Activated CD4-positive, alpha-beta T cell treated with anti-CD3 and anti-CD28 coated beads for 24 hours (primary cell): ENCODE measurements at regions not wholly inside any gene's neighbourhood (a gene's known extent, or its start where the extent isn't known, plus 50 kb on each side); places are given as distances from the start of the nearest gene placed in this dataset.

Experiments used
- DNase-seq, 2 donors: peaks; one replicate each; pipeline ENCODE4 v3.0.0-alpha.2; 2020; ENCODE audit warnings: low read depth in 2 of 2

DNA sequence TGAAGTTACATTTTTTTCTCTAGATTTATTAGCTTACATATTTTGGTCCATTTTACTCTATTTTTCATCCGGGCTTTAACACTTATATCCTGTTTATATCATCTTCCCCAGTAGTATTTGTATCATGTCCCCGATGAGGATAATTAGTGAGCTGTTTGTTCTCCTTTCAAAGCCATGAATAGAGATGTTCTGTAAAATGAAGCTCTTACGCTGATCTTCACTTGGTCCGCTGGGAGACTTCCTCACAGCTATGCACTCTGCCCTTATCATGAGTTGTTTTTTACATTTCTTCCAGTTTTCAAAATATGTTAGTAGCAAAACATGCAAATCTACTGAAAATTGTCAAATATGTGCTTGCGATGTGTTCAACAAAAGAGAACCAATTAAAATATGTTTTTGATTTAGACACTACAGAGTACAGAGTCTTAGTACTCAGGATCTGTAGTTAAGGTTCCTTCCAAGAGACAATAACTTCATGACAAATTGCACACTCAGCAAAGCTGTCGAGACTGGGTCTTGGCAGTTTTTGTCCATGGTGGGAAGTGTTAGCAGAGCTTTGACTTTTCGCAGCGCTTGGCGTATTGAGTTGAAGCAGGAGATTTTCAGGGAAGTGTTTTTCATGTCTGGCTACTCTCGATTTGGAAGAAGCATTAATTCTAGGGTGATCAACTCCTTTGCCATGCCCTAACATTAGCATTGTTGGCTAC is 292.0 kb upstream of the ADAMTS5 start:
- DNase-seq: no peak

DNA sequence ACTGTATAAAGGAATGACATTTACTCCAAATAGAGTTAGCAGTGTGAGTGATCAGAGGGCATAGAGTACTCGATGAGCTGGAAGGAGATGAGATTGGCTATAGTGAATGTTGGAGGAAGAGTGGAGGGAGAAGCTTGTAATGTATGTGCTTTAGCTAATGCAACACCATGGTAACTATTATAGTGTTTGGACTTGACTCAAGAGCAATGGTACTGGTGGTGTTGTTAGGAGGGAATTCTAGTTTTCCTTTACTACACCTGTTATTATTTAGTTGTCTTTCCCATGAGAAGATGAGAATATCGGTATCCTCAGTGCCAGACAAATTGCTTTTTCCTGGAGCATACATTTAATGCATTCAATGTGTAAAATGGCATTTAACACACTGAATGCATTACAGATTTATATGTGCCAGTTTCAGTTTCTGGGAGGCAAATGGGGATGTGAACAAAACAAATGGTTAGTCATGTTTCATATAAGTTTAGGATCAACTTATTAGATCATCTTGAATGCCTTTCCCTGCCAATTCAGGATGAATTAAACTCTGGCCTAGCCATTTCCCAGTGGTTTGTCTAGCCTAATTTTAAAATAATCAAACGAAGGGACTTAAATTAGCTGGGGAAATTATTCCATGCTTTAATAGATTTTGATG is 291.1 kb upstream of the ADAMTS5 start:
- no peak for DNase-seq

DNA sequence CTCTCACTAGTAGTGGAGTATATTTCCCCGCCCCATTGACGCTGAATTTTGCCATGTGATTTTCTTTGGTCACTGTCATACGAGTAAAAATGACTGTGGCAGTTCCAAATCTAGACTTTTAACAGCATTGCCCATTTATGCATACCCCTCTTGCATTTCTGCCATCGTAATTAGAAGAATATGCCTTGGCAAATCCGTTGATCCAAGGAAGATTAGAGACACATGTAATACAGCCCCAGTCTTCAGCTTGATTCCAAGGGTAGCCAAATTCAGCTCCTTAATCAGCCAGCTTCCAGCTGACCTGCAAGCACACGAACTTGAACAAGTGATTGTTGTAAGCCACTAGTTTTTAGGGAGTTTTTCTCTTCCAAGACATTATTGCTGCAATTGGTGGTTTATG is 290.3 kb upstream of the ADAMTS5 start:
- no peak for DNase-seq

DNA sequence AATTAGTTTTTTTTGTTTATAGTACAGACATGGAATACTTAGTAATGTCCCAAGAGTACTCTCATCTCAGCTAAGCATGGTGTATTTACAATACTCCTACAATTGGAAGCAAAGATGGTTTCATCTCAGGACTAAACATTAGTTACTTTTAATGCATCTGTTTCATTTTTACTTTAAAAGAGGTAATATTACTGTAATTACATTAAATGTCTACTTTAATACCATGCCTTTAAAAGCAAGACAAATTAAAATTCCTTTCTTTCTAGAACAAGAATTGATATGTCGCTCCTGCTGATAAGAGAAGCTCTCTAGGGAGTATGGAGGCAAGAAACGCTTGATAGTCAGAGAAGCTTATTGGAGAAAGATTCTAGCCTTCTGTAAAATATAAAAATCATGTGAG is 284.9 kb upstream of the ADAMTS5 start:
- DNase-seq: no peak

DNA sequence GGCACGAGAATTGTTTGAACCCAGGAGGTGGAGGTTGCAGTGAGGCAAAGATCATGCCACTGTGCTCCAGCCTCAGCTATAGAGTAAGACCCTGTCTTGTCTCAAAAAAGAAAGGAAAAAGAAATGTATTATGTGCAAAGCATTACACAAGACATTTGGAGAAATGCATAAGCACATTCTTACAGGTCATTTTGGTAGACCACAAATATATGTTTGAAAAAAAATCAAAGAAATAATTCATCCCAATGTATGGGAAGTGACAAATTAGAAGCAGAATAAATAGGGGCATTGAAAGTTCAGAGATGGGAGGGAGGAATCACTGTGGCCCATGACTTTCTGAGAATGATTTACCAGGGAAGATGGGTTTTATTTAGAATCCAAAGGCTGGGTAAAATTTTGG is 283.5 kb upstream of the ADAMTS5 start:
- DNase-seq: no peak

DNA sequence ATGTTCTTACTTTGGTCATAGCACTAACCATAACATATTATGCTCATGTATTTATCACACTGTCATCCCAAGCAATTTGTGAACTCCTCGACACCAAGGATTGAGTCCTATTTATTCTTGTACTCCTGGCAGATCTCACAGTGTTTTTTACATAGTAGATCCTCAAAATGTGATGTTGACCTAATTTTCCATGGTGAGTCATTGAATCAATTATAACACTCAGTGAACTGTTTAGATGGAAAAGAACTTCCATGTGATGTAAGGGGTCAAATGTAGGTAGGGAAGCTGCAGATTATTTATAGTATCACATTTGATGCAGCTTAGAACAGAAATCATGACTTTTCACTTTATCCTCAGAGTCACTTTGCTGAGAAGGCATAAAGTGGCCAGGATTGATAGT is 281.9 kb upstream of the ADAMTS5 start:
- no peak for DNase-seq

DNA sequence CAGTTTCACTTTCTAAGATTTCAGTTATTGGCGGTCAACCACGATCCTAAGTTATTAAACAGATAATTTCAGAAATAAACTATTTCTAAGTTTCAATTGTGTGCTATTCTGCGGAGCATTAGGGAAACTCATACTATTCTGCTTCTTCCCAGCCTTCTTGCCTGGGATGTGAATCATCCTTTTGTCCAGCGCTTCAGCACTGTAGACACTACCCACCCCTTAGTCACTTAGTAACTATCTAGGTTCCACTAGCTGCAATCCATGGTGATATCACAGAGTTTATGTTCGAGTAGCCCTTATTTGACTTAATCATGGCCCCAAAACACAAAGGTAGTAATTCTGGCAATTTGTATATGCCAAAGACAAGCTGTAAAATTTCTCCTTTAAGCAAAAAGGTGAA is 279.9 kb upstream of the ADAMTS5 start:
- DNase-seq: no peak

DNA sequence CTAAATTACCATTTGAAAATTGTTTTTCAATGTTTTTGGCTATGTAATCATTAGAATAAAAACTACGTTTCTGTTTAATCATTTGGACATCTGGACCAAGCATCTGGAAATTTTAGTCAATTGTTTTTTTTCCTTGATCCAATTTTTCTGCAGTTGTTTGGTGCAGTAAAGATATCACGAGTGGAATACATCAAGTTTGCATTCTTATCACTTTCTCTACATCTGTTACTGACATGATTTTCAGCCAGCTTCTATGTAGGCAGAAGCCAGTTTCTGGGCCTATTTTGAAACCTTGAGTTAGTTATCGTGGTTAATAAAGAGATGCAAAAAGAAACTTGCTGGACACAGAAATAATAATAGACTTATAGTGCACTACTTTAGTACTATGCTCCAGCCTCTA is 277.9 kb upstream of the ADAMTS5 start:
- DNase-seq: no peak

DNA sequence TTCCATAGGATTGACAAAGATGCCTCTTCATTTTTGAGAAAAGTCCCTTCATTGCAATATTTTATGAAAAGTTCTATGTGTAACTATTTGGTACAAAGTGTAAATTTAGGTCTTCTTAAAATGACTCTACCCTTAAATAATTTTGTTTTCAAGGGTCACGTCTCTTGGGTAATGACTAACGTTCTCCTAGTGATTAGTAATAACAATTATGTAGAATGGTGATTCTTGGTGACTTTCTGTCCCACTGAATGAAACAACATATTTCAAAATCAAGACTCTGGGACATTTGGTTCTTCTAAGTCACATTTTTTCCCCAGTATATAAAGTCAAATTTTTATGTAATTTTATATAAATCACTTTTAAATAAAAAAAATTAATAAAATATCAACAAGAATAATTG is 277.5 kb upstream of the ADAMTS5 start:
- DNase-seq: no peak

DNA sequence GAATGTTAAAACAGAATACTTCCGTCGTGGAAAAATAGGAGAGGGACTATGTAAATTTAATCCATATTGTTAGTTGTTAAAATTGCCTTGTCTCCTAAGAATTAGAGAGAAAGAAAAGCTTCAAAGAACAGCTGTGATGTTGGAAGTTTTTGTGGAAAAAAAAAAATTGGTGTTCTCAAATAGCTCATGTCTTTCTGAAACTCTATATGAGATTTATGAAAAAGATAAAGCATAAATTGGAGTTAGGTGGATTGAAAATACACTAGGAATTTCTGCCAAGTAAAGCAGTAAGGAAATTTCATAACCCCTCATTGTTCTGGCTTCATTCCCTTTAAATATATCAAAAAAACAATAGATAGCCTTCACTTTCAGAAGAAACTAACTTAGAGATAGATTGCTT is 274.0 kb upstream of the ADAMTS5 start:
- no peak for DNase-seq

DNA sequence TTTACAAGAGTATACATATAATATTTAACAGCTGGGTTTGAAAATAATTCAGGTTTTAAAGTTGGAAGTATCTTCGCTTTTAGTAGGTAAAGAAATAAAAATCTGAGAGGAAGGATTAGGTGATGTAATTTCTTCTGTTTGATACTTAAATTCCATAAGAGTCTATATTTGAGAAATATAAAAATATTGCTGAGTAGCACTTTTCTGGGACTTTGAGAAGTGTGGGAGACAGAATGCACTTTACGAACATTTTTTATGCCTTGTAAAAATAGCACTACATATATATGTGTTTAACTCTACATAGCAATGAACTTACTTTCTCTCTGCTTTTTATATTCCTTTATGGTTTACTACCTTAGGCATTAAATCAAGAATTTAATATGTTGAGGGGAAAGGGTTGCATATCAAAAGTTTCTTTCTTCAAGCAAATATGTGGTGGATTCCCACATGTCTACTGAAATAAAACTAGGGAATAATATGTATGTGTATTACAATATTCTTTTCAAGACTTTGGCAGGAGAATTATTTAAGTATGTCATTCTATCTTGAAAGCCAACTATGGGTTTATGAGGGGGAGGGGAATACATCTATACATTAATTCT is 266.7 kb upstream of the ADAMTS5 start:
- no peak for DNase-seq

DNA sequence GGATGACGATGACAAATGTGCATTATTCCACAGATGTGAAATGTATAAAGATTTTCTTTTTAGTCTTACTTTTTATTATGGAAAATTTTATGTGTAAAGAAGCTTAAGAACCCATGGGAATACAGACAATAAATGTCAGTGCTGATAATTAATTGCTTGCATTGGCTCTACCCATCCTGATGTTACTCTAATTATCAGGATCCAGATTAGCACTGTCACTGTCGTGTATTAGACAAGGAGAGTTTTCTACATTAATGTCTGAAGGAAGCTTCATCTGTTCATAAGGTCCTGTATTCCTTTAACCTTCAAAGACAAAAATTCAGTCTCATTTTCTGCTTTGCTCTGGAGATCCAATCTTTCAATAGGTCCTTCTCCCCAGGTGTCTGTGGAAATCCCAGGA is 259.1 kb upstream of the ADAMTS5 start:
- DNase-seq: no peak

DNA sequence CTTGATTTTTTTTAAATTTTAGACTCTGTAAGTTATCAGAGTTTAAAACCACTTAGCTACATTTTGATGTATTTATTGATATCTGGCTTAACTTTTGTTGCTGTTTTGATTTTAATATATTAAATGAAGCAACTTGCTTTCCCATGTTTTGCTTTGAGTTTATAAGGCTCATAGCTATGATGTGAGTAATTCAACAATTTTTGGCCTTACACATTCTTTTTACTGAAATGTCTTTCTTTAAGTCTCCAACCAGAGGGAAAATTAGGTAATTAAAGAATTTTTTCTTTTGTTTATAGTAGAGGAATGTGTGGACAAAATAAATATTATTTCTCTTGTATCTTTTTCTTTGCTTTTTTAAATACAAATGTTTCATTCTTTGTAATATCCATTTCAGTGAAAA is 258.3 kb upstream of the ADAMTS5 start:
- no peak for DNase-seq

DNA sequence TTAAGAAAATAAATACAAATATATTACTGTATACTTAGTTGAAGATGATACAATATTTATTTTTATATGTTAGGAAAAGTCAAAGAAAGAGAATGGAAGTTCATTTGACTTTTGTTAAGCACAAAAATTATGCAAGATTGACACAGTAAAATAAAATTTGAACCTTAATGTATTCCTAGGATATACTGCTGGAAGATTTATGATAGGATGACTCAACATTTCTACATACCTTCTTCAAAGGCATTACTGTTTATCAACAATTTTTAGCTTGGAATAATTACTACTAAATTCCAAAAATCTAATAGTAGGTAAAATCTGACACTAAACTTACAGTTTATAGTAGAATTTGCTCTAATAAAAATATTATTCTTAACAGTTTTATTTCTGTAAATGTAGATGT is 257.3 kb upstream of the ADAMTS5 start:
- DNase-seq: no peak

DNA sequence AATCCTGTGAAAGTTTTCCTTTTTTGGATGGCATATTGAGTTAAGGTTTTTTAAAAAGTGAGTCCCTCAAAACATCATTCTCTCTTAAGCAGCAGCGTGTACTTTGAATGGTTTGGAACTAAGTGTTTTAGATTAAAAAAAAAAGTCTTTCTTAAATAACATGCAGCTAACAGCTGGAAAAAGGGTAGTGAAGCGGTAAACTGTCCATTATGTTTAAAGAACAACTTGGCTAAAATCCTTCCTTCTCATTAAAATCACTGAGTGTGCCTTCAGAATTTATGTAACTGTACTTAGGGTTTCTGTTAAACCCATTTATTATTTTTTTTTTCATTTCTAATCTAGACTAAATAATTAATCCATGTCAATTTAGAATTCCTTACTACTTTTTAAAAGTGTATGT is 254.2 kb upstream of the ADAMTS5 start:
- no peak for DNase-seq

DNA sequence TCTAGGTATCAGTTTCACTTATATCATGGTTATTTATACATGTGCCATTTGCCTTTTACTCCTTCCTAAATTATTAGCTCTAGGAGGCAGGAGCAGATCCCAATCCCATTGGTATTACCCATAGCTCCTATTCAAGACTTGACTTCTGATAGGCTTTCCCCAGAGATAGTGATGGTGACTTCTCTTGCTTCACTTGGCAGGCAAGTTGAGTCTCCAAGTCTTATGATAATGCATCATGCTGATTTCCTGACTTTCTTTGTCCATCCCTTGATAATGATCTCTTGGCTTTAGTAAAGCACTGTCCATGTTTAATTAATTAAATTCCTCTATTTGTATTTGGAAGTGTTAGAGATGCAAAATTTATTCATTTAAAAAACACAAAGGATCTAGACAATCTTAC is 253.5 kb upstream of the ADAMTS5 start:
- no peak for DNase-seq

DNA sequence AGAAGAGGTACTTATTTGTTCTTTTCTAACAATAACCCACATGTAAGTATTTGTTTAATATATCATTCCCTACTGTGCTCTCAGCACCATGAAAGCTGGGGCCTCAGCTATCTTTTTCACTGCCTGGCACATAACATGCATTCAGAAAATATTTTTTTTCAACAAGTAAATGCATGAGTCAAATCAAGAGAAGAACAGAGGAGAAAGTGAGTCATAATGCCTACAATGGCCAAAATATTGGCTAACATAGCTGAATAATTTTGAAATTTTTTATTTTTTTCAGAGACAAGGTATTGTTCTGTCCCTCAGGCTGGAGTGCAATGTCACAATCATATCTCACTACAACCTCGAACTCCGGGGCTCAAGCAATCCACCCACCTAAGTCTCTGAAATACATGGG is 252.2 kb upstream of the ADAMTS5 start:
- no peak for DNase-seq

DNA sequence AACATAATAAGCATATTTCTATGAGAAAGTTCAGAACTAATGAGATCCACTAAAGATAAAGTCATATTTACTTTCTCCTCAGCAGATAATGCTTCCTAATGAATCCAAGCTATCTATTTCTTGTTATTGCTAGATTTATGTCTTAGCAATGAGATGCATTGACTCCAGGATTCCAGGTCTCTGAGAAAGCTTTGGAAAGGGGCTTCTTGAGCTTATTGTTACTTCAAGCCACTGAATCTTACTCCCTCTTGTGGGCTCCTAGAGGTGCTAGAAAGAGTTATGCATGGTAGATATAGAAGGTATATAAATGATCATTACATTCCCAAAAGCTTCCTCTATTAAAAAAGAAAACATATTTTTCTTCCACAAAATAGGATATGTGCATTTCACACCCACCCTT is 246.4 kb upstream of the ADAMTS5 start:
- DNase-seq: no peak

DNA sequence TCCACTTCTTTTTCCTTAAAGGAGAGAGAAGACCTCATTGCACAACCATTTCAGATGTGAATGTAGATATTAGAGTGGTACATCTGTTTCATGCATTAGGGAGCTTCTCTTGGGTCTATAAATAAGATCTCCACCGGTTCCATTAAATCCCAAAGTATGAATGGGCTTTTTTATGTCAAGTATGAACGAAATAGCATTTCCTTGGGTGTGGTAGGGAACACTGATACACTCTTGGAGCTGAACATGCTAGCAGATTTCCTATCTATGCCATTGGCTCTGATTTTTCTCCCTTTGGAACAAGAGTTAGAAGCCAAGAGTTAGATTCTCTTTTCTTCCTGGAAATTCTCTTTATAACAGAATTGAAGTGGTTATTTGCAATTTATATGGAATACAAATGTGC is 245.6 kb upstream of the ADAMTS5 start:
- no peak for DNase-seq

DNA sequence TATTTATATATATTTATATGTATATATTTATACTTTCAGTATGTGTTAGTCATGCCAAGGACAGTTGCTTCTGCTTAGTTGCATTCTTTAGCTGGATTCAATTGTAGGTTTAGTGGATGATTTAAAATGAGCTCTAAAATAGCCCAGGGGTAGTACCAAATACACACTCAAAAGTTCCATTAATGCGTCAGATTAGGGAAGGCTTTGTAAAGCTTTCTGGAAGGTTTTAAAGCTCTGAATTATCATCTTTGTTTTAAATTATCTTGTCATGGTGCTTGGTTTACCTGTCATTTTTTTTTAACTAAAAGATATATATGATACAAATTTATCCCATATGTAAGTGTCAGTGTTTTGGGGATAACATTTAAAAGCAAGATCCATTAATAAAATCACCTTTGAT is 242.7 kb upstream of the ADAMTS5 start:
- DNase-seq: no peak

DNA sequence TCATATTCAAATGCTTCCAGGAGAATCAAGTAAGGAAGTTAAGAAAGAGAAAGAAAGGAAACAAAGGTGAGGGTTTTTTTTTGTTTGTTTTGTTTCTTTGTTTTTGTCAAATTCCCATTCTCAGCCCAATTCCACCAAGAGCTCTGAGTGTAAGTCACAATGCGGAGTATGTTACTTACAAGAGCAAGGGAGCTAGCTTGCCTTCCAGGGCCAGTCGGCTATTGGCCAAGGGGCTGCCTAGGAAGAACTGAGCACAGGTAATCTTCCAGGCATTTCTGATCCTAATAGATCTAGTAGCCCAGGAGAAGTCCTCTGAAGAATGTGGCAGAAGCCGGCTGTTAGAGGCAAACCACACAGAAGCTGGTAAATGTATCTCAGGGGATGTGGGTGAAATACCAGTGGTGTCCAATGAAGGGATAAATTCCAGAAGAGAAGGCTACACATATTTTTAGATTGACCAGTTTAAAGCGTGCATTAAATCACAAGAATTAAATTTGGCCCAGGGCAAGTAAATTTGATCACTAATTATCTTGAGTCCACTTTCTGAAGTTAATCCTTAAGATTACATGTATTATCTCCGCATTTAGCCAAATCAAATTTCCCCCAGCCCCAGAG is 239.6 kb upstream of the ADAMTS5 start:
- no peak for DNase-seq

DNA sequence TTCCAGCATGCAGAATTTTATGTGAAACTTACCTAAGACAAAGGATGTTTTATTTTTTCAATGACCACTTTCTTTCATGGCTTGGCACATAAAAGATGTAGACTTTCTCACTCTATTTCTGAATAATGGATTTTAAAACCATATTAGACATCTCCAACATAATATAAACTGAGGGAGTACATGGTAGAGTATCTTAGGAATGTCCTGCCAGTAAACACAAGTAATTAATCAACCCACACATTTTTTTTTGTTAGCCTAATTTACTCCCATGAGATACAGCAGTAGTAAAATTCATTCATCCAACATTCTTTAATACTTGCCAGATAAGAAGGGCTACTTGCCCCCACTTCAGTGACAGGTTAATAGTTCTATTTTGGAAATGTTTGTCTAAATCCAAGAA is 235.4 kb upstream of the ADAMTS5 start:
- no peak for DNase-seq

DNA sequence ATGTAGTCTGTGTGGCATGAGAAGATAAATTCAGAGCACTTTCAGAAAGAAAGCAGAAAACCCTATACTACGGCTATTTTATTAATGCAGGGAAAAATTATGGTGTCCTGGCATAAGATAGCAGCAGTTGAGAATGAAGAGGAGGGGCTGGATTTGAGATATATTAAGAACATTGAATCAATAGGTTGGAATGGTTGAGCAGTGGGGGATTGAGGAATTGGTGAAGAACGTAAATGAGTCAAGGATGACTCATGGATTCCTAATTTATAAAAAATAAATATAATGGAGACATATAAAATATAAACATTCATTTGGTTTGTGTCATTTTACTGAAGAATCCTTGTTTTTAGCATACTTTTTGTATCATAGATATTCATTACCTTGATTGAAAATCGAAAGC is 234.3 kb upstream of the ADAMTS5 start:
- DNase-seq: no peak
